Mesothelial cell of epicardium (in vitro differentiated cells): ENCODE measurements at regions not wholly inside any gene's neighbourhood (a gene's known extent, or its start where the extent isn't known, plus 50 kb on each side); places are given as distances from the start of the nearest gene placed in this dataset.

Experiments
- DNase-seq, 2 experiments: peaks; one replicate each; pipeline ENCODE4 v3.0.0; 2021; ENCODE audit warnings: low spot score in 2 of 2; ENCODE audit not compliant: unreplicated experiment in 2 of 2
- H3K27ac Mint-ChIP-seq: 2 replicates; pipeline ENCODE4 v1.8.0; 2021; ENCODE audit warnings: mixed read lengths
- H3K27me3 Mint-ChIP-seq: 2 replicates; pipeline ENCODE4 v1.8.0; 2021; ENCODE audit warnings: low read depth, mixed read lengths
- H3K36me3 Mint-ChIP-seq: 2 replicates; pipeline ENCODE4 v1.8.0; 2021; ENCODE audit warnings: mixed read lengths
- H3K4me1 Mint-ChIP-seq: 2 replicates; pipeline ENCODE4 v1.8.0; 2021; ENCODE audit warnings: mixed read lengths
- H3K4me3 Mint-ChIP-seq: 2 replicates; pipeline ENCODE4 v1.8.0; 2021; ENCODE audit warnings: mild to moderate bottlenecking, moderate library complexity, mixed read lengths
- H3K9me3 Mint-ChIP-seq: 2 replicates; pipeline ENCODE4 v1.8.0; 2021; ENCODE audit warnings: mixed read lengths
- TF ChIP-seq, protein P1 (sequence below): fragments of 200-600 bp; sonication (generic); IDR thresholded peaks from one replicate; pipeline ENCODE4 v1.5.0; 2021; ENCODE audit warnings: antibody characterized with exemption; ENCODE audit not compliant: unreplicated experiment

DNA sequence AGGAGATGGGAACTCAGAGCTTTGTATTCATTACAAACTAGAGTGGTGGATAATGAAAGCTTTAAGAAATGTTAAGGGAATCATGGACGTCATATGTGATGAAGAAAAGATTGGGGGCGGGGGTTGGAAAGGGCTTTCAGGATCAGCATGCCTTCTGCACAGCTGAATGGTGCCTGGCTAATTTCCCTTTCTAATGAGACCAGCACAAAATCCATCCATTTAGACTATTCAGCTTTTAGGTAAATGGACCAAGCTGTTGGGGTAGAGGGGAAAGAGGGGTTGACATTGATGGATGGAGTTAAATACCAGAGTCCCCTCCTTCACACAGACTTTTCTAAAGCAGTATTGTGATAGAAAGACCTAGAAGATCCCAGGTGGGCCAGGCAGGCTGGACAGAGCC is 737.9 kb upstream of the WWC1 start:
- TF ChIP-seq, protein P1, sequence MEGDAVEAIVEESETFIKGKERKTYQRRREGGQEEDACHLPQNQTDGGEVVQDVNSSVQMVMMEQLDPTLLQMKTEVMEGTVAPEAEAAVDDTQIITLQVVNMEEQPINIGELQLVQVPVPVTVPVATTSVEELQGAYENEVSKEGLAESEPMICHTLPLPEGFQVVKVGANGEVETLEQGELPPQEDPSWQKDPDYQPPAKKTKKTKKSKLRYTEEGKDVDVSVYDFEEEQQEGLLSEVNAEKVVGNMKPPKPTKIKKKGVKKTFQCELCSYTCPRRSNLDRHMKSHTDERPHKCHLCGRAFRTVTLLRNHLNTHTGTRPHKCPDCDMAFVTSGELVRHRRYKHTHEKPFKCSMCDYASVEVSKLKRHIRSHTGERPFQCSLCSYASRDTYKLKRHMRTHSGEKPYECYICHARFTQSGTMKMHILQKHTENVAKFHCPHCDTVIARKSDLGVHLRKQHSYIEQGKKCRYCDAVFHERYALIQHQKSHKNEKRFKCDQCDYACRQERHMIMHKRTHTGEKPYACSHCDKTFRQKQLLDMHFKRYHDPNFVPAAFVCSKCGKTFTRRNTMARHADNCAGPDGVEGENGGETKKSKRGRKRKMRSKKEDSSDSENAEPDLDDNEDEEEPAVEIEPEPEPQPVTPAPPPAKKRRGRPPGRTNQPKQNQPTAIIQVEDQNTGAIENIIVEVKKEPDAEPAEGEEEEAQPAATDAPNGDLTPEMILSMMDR: no peak
- Mint-ChIP-seq H3K36me3 (no peaks in the 10 kb centered on the region), H3K4me1 (peaks cover 14% of the 10 kb centered on the region), H3K9me3 (no peaks in the 10 kb centered on the region), H3K27me3 (no peaks in the 10 kb centered on the region), H3K4me3 (no peak overlapping the region), H3K27ac (no peak overlapping the region)
- DNase-seq: no peak

DNA sequence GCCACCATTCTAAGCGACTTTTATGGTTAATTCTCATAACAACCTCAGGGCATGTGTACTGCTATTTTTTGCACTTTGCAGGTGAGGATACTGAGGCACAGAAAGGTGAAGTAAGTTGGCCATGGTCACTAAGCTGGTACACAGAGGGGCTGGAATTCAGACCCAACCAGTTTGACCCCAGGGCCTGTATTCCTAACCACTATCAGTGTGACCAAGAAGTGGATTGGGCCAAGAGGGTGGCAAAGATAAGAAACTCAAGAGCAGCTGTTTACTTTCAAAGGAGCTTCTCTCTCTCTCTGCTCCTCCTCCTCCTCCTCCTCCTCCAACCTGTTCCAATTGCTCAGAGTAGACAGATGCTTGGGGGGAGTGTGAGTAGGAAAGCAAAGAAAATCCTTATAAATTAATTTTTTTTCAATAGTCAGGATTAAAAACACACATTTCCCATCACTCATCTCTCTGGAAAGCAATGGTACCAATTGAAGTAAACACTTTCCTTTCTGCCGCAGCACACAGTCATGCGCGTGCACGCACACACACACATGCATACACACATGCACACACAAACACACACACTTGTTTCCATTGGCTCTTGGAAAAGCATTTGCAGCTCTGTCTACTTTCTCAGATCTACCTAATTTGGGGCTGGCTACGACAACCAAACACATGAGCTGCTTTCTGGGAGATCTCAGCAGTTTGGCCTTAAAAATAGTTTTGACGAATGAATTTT is 736.7 kb upstream of the WWC1 start:
- Mint-ChIP-seq H3K9me3 (no peaks in the 10 kb centered on the region), H3K4me1 (peaks cover 14% of the 10 kb centered on the region), H3K27ac (no peak overlapping the region)

DNA sequence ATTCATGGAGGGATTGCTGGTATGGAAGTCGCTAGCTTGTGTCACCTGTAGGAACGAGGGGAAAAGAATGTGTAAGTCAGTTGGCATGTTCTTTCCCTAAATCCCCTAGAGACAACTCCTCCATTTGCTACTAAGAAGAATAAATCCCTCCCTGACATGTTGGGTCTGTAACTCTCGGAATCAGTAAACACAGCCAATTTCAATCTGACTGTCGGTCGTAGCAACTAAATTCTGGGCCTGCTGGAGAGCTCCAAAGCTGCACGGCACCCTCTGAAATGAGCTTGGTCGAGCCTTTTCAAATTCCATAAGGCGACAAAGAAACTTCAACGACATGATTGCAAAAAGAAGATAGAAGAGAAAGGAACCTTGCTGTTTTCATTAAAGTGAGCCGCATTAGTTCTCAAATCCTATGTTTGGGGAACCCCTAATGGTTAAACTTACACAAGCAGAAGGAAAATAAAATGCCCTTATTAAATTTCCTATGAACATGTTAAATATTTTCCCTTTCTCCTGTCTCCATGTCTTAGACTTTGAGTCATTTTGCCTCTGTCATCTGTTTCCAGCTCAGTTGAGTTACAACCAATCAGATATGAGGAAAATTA is 735.8 kb upstream of the WWC1 start:
- Mint-ChIP-seq H3K4me3 (no peak overlapping the region), H3K9me3 (no peaks in the 10 kb centered on the region), H3K27me3 (no peaks in the 10 kb centered on the region), H3K4me1 (peaks cover 14% of the 10 kb centered on the region), H3K36me3 (peaks cover 1% of the 10 kb centered on the region), H3K27ac (no peak overlapping the region)
- no peak for DNase-seq
- TF ChIP-seq, protein P1: no peak

More for the DNA sequence above, 736.7 kb upstream of the WWC1 start:
- no peak for DNase-seq
- H3K36me3 Mint-ChIP-seq: peaks cover 1% of the 10 kb centered on the region
- no peaks in the 10 kb centered on the region for H3K27me3 Mint-ChIP-seq
- H3K4me3 Mint-ChIP-seq: no peak overlapping the region
- TF ChIP-seq, protein P1: no peak

DNA sequence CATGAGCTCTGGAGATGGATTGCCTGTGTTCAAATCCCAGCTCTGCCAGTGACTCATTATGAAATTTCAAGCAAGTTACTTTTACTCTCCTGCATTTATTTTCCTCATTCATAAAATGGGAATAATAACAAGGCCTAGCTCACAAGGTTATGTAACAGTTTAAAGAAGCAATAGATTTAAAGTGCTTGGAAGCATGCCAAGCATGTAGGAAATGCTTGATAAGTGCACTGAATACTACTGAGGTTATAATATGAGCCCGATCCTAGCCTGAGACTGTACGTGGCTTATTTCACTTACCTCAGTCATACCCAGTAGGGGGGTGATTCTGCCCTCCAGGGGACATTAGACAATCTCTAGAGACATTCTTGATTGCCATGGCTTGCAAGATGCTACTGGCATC is 734.1 kb upstream of the WWC1 start:
- Mint-ChIP-seq H3K4me1 (peaks cover 14% of the 10 kb centered on the region), H3K27me3 (peaks cover 7% of the 10 kb centered on the region), H3K4me3 (no peak overlapping the region), H3K9me3 (no peaks in the 10 kb centered on the region), H3K27ac (no peak overlapping the region), H3K36me3 (peaks cover 1% of the 10 kb centered on the region)
- DNase-seq: no peak
- TF ChIP-seq, protein P1: no peak

GRCh38 chr5:167561796-167562195 is 729.6 kb upstream of the WWC1 start:
- no peak for DNase-seq
- no peak overlapping the region for H3K4me3 Mint-ChIP-seq
- TF ChIP-seq, protein P1: no peak
- H3K27me3 Mint-ChIP-seq: peaks cover 8% of the 10 kb centered on the region
- H3K9me3 Mint-ChIP-seq: no peaks in the 10 kb centered on the region
- H3K27ac Mint-ChIP-seq: no peak overlapping the region
- peaks cover 1% of the 10 kb centered on the region for H3K36me3 Mint-ChIP-seq
- peaks cover 7% of the 10 kb centered on the region for H3K4me1 Mint-ChIP-seq
